ENCODE measurements at regions not wholly inside any gene's neighbourhood (a gene's known extent, or its start where the extent isn't known, plus 50 kb on each side); places are given as distances from the start of the nearest gene placed in this dataset.
A peak's percentile ranks its signal among the peaks of the same experiment; 100 is the strongest.
"Not testable (repeated sequence)": the region's sequence is repeated elsewhere in the genome, so short reads cannot be mapped to it uniquely, and the experiment has no call there.

- H3K27me3 ChIP-seq (replicated peaks; ENCODE audit: control insufficient read depth, insufficient read depth, low read length), result no peaks in the 10 kb centered on the region
These were observed 320.3 kb downstream of the FAM72C start for GRCh38 chr1:143651350-143651992.

DNA sequence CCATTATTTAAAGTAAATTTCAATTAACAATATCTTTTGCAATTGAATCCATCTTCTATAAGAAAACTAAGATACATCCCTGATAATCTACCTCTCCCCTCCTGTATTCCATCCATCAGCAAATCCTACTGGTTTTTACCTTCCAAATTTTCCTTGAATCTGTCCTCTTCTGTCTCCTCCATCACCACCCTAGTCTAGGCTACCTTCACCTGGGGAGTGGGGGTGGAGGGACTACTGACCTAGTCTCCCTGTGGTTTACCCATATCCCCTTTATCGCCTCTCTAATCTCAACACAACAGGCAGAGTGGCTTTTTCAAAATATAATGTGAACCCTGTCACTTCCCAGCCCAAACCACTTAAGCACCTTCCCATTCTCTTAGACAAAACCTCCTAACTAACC lies 327.8 kb downstream of the FAM72C start:
- not testable (repeated sequence) for H3K36me3 ChIP-seq (ENCODE audit: control insufficient read depth, insufficient read depth, low read length); H3K27me3 ChIP-seq (replicated peaks; ENCODE audit: control insufficient read depth, insufficient read depth, low read length); H3K4me3 ChIP-seq (replicated peaks; ENCODE audit: low read depth, low read length); DNase-seq (ENCODE audit: extremely low read depth, insufficient read length)

More at GRCh38 chr1:143651350-143651992, 320.3 kb downstream of the FAM72C start:
- no peak for DNase-seq (ENCODE audit: extremely low read depth, insufficient read length)
- no peaks in the 10 kb centered on the region for H3K36me3 ChIP-seq (ENCODE audit: control insufficient read depth, insufficient read depth, low read length)
- no peak for TF ChIP-seq CTCF (IDR thresholded peaks at IDR 0.05; ENCODE audit: insufficient read depth, low read length, poor library complexity, severe bottlenecking)
- H3K4me3 ChIP-seq (replicated peaks; ENCODE audit: low read depth, low read length), result no peak overlapping the region

DNA sequence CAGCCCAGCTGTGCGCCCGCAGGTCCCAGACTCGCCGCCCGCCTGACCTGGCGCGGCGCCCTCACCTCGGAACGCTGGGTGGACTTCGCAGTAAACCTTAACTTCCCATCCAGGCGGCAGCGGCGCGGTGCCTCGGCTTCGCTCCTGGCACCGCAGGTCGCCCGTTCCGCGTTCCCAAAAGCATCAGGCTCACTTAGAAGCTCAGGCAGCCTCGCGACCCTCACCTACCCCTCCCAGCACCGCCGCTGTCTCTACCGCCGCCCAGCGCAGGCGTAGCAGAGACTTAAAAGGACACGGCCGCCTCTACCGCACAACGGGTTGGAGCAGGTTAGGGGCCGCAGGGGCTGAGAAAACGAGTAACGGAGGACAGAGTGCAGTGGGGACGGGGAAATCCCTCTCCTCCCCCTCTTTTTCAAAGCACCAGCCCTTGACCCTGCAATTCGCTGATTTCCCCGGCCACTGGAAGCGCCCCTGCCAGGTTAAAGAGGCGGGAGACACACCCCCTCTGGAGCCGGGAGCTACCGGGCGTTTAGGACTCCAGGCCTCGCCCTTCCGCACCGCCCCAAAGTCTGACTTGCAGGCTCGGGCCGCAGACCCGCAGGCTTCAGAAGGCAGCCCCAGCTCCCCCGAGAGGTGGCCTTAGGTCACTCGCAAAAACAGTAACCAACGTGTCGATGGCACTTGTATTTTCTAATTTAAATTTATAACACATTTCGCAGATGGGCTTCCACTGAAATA lies 328.5 kb downstream of the FAM72C start:
- no peak for TF ChIP-seq CTCF (IDR thresholded peaks at IDR 0.05; ENCODE audit: insufficient read depth, low read length, poor library complexity, severe bottlenecking)
- no peaks in the 10 kb centered on the region for H3K36me3 ChIP-seq (ENCODE audit: control insufficient read depth, insufficient read depth, low read length)
- H3K4me3 ChIP-seq (replicated peaks; ENCODE audit: low read depth, low read length), result no peak overlapping the region
- no peak for DNase-seq (ENCODE audit: extremely low read depth, insufficient read length)
- no peaks in the 10 kb centered on the region for H3K27me3 ChIP-seq (replicated peaks; ENCODE audit: control insufficient read depth, insufficient read depth, low read length)

GRCh38 chr1:143625886-143626285 lies 345.9 kb downstream of the FAM72C start:
- H3K36me3 ChIP-seq (ENCODE audit: control insufficient read depth, insufficient read depth, low read length), result no peaks in the 10 kb centered on the region
- no peaks in the 10 kb centered on the region for H3K27me3 ChIP-seq (replicated peaks; ENCODE audit: control insufficient read depth, insufficient read depth, low read length)
- no peak overlapping the region for H3K4me3 ChIP-seq (replicated peaks; ENCODE audit: low read depth, low read length)
- DNase-seq (ENCODE audit: extremely low read depth, insufficient read length), result no peak
- TF ChIP-seq CTCF (IDR thresholded peaks at IDR 0.05; ENCODE audit: insufficient read depth, low read length, poor library complexity, severe bottlenecking), result no peak

- Histone ChIP-seq H3K36me3 (ENCODE audit: control insufficient read depth, insufficient read depth, low read length) (no peaks in the 10 kb centered on the region), H3K27me3 (replicated peaks; ENCODE audit: control insufficient read depth, insufficient read depth, low read length) (no peaks in the 10 kb centered on the region), H3K4me3 (replicated peaks; ENCODE audit: low read depth, low read length) (no peak overlapping the region)
- no peak for DNase-seq (ENCODE audit: extremely low read depth, insufficient read length)
- no peak for TF ChIP-seq CTCF (IDR thresholded peaks at IDR 0.05; ENCODE audit: insufficient read depth, low read length, poor library complexity, severe bottlenecking)
These were observed 351.9 kb downstream of the FAM72C start for GRCh38 chr1:143619851-143620250.

DNA sequence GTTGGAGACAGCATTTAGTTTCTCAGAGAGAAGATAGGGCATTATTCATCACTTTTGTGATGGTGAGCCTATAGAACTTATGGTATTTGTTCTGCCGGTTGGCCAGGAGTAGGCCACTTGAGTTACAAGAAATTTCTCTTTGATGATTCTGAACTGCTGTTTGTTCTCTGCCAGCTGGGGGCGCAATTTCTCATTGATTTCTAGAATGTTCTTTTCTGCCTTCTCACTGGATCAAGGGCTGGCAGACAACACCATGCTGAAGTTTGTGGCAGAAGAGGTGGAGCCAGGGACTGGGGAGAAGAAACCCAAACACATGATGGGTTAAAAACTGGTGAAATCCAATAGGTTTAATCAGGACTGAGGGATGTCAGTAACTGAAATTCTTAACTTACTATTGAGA lies 360.6 kb downstream of the FAM72C start:
- peak; percentile 37 for TF ChIP-seq CTCF (IDR thresholded peaks at IDR 0.05; ENCODE audit: insufficient read depth, low read length, poor library complexity, severe bottlenecking)
- no peak for DNase-seq (ENCODE audit: extremely low read depth, insufficient read length)
- no peaks in the 10 kb centered on the region for H3K36me3 ChIP-seq (ENCODE audit: control insufficient read depth, insufficient read depth, low read length)

More for the DNA sequence above, 360.6 kb downstream of the FAM72C start:
- H3K4me3 ChIP-seq (replicated peaks; ENCODE audit: low read depth, low read length), result no peak overlapping the region
- H3K27me3 ChIP-seq (replicated peaks; ENCODE audit: control insufficient read depth, insufficient read depth, low read length), result no peaks in the 10 kb centered on the region; the same call in 1 of the 2 replicates
